ENCODE measurements at regions not wholly inside any gene's neighbourhood (a gene's known extent, or its start where the extent isn't known, plus 50 kb on each side); places are given as distances from the start of the nearest gene placed in this dataset.

DNA sequence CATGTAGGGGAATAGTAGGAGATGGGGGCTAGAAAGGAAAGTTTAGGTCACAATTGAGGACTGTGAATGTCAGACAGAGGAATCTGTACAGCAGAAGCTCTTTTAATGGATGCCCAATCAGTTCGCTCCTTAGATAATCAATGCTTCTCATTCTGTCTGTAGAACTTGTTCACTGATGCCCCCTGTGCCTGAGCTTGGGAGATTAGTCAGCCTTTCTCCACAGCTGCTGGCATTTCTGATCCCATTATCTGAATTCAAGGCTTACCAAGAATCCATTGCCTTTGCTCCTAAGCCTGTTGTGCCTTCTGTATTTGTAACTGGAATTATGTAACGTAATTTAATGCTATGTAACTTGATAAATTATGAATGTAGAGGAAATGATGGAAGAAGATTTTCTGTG, 53.2 kb upstream of the BBS12 start:
- H3K4me1 ChIP-seq (ENCODE audit: insufficient read depth, low read length, poor library complexity, severe bottlenecking): no peaks in the 10 kb centered on the region
- intact Hi-C loops (cut with micrococcal nuclease; ENCODE audit: unreplicated experiment): no loop called here
- ChIA-PET CTCF (no interaction called here), POLR2A (ENCODE audit: low non-redundant PET) (no interaction called here)
- no peaks in the 10 kb centered on the region for H3K9me3 ChIP-seq (ENCODE audit: low read depth, low read length, poor library complexity, severe bottlenecking)
- DNase-seq (ENCODE audit: low spot score): no peak
- H3K27me3 ChIP-seq (replicated peaks; ENCODE audit: insufficient read depth, low read depth, low read length, poor library complexity): no peaks in the 10 kb centered on the region
- BruUV-seq (replicated peaks): no TSS peak
- H3K27ac ChIP-seq (ENCODE audit: low read depth, low read length, poor library complexity, severe bottlenecking): no peak overlapping the region
- no peak overlapping the region for H3K4me3 ChIP-seq (ENCODE audit: low read depth, low read length, poor library complexity, severe bottlenecking)
- no peaks in the 10 kb centered on the region for H3K36me3 ChIP-seq (ENCODE audit: insufficient read depth, low read length, poor library complexity, severe bottlenecking)
- TF ChIP-seq EZH2 (IDR thresholded peaks at IDR 0.05; ENCODE audit: borderline replicate concordance, low read depth, low read length, poor library complexity, severe bottlenecking): no peak
- TF ChIP-seq CTCF (conservative IDR thresholded peaks at IDR 0.05; ENCODE audit: low read depth, low read length): no peak

GRCh38 chr4:122679946-122680345, 52.6 kb upstream of the BBS12 start:
- DNase-seq (ENCODE audit: low spot score): no peak
- intact Hi-C loops (cut with micrococcal nuclease; ENCODE audit: unreplicated experiment): no loop called here
- no peaks in the 10 kb centered on the region for H3K9me3 ChIP-seq (ENCODE audit: low read depth, low read length, poor library complexity, severe bottlenecking)
- H3K27ac ChIP-seq (ENCODE audit: low read depth, low read length, poor library complexity, severe bottlenecking): no peak overlapping the region
- no peaks in the 10 kb centered on the region for H3K4me1 ChIP-seq (ENCODE audit: insufficient read depth, low read length, poor library complexity, severe bottlenecking)
- no peaks in the 10 kb centered on the region for H3K36me3 ChIP-seq (ENCODE audit: insufficient read depth, low read length, poor library complexity, severe bottlenecking)
- TF ChIP-seq EZH2 (IDR thresholded peaks at IDR 0.05; ENCODE audit: borderline replicate concordance, low read depth, low read length, poor library complexity, severe bottlenecking): no peak
- no peak for TF ChIP-seq CTCF (conservative IDR thresholded peaks at IDR 0.05; ENCODE audit: low read depth, low read length)
- no TSS peak for BruUV-seq (replicated peaks)
- ChIA-PET POLR2A (ENCODE audit: low non-redundant PET) (no interaction called here), CTCF (no interaction called here)
- H3K27me3 ChIP-seq (replicated peaks; ENCODE audit: insufficient read depth, low read depth, low read length, poor library complexity): no peaks in the 10 kb centered on the region
- no peak overlapping the region for H3K4me3 ChIP-seq (ENCODE audit: low read depth, low read length, poor library complexity, severe bottlenecking)

GRCh38 chr4:122681568-122681967, 50.9 kb upstream of the BBS12 start:
- POLR2A ChIA-PET (ENCODE audit: low non-redundant PET): no interaction called here
- H3K36me3 ChIP-seq (ENCODE audit: insufficient read depth, low read length, poor library complexity, severe bottlenecking): no peaks in the 10 kb centered on the region
- intact Hi-C loops (cut with micrococcal nuclease; ENCODE audit: unreplicated experiment): no loop called here
- TF ChIP-seq EZH2 (IDR thresholded peaks at IDR 0.05; ENCODE audit: borderline replicate concordance, low read depth, low read length, poor library complexity, severe bottlenecking): no peak
- TF ChIP-seq CTCF (conservative IDR thresholded peaks at IDR 0.05; ENCODE audit: low read depth, low read length): no peak
- no peaks in the 10 kb centered on the region for H3K27me3 ChIP-seq (replicated peaks; ENCODE audit: insufficient read depth, low read depth, low read length, poor library complexity)
- H3K27ac ChIP-seq (ENCODE audit: low read depth, low read length, poor library complexity, severe bottlenecking): no peak overlapping the region
- no peaks in the 10 kb centered on the region for H3K9me3 ChIP-seq (ENCODE audit: low read depth, low read length, poor library complexity, severe bottlenecking)
- no peaks in the 10 kb centered on the region for H3K4me1 ChIP-seq (ENCODE audit: insufficient read depth, low read length, poor library complexity, severe bottlenecking)
- no peak for DNase-seq (ENCODE audit: low spot score)
- BruUV-seq (replicated peaks): no TSS peak
- CTCF ChIA-PET: no interaction called here
- H3K4me3 ChIP-seq (ENCODE audit: low read depth, low read length, poor library complexity, severe bottlenecking): no peak overlapping the region

All from A673 (cell line).